GM12872 (cell line): ENCODE measurements at regions not wholly inside any gene's neighbourhood (a gene's known extent, or its start where the extent isn't known, plus 50 kb on each side); places are given as distances from the start of the nearest gene placed in this dataset.

ENCODE experiments used
- TF ChIP-seq, protein P1 (sequence below): IDR thresholded peaks from 3 replicates; pipeline ENCODE4 v1.5.1; 2011; ENCODE audit warnings: low read depth, mild to moderate bottlenecking, low read length, moderate library complexity; ENCODE audit not compliant: insufficient read depth

GRCh38 chr2:121944072-121944831 is 188.8 kb downstream of the TSN start:
- TF ChIP-seq, protein P1, sequence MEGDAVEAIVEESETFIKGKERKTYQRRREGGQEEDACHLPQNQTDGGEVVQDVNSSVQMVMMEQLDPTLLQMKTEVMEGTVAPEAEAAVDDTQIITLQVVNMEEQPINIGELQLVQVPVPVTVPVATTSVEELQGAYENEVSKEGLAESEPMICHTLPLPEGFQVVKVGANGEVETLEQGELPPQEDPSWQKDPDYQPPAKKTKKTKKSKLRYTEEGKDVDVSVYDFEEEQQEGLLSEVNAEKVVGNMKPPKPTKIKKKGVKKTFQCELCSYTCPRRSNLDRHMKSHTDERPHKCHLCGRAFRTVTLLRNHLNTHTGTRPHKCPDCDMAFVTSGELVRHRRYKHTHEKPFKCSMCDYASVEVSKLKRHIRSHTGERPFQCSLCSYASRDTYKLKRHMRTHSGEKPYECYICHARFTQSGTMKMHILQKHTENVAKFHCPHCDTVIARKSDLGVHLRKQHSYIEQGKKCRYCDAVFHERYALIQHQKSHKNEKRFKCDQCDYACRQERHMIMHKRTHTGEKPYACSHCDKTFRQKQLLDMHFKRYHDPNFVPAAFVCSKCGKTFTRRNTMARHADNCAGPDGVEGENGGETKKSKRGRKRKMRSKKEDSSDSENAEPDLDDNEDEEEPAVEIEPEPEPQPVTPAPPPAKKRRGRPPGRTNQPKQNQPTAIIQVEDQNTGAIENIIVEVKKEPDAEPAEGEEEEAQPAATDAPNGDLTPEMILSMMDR: no peak

DNA sequence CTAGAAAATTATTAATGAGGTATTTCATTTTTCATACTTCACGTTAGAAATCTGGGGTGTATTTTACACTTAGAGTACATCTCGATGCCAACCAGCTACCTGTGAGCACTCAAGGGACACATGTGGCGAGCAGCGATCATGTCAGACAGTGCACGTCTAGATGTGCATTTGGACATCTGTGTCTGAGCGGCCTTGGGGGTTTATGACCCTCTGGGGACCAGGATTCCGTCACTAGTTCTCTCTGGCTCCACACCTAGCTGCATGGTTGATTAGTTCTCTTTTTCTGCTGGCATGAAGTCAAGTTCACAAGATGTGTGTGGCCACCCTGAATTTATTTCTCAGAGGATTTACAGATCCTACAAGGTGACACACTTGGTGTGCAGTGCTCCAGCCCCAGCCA is 192.2 kb downstream of the TSN start:
- TF ChIP-seq, protein P1: no peak

DNA sequence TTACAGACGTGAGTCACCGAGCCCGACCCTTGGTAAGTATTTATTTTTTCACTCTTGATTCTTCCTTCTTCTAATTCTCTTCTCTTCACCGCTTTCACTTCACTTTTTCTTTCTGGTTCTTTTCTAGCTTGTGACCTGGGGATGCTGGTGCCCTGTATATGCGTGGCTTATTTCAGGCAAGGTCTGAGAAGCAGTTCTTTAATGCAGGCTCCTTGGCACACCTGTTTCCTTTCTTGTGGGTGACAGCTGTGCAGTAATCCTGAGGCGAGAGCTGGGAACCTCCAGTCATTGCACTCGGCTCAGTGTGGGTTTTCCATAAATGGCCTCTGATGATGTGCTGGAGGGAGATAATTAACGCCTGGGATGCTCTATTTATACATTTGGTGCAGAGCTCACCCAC is 193.8 kb downstream of the TSN start:
- TF ChIP-seq, protein P1: no peak

DNA sequence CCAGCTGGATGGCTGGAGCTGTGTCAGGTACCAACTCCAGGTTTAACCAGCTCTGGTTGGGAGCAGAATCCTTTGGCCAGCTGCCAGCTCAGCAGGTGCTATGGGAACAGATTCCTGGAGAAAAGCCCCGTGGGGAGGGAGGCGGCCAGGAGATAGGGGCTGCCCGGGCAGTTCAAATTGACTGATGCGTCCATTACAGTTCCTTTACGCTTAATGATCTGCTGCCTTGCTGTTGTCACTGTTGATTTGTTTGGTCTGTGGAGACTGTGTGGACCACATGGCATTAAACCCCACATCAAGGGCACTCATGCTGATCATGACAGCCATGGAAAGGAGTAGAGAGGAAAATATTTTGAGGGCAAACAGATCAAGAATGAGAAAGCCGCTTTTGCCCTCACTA is 200.0 kb downstream of the TSN start:
- TF ChIP-seq, protein P1: no peak

DNA sequence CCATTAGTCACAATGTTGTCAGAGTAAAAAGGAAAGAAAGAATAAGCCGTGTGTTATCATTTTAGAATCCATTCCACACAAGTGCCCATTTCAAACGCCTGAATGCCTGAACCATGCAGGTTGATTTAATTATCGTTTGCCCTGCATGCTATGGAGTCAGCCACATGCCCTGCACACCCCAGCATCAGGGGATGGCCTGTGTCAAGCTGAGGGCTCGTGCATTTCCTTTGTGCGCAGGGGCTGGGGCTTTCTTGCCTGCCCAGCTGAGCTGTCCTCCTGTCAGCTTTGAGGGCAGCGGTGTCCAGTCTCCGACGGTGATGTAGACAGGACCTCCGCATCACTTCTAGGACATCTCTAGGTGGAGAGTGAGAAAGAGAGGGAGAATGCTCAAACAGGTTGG is 200.4 kb downstream of the TSN start:
- TF ChIP-seq, protein P1: no peak

DNA sequence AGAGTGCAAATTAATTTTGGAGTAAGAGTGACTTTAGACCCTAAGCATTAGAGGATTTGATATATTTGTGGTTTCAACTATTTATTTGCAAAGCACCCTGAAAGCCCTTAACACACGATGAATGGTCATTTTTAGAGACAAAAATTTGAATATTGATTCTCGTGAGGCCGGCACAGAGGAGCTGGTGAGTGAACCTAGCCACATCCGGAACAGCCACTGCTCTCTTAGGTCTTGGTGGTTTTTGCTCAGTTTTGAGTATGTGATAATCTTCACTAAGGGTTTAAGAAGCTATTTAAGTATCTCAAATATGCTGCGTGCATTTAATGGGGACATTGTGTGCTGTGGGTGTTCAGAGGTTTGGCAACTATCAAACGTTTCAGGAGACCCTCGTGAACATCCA is 204.8 kb downstream of the TSN start:
- TF ChIP-seq, protein P1: no peak

- TF ChIP-seq, protein P1: no peak
These were observed 206.3 kb downstream of the TSN start for GRCh38 chr2:121961761-121962160.
